K562 (cell line): ENCODE measurements at regions not wholly inside any gene's neighbourhood (a gene's known extent, or its start where the extent isn't known, plus 50 kb on each side); places are given as distances from the start of the nearest gene placed in this dataset.

Experiments
- ATAC-seq: fragments of 200-7000 bp; cut with Tn5 transposase; 3 replicates; pipeline ENCODE4 v1.9.1; 2020; ENCODE audit warnings: moderate library complexity
- BruUV-seq: library from RNA; stranded (reverse); fragments of 400-500 nt; replicated peaks from 2 replicates; lab custom pipeline; 2021; lab: Mats Ljungman, UMichigan
- CTCF ChIA-PET: fragments of 300-600 bp; formaldehyde crosslinking; extraction: SDS; loops from one replicate; lab custom pipeline; 2021; ENCODE audit warnings: low intra/inter-chr PET ratio; lab: Yijun Ruan, JAX
- POLR2A ChIA-PET: fragments of 300-600, 350-650 bp; sonication (Branson Sonifier 250); formaldehyde crosslinking; extraction: SDS; loops from one replicate; lab custom pipeline; 2021; ENCODE audit warnings: antibody characterized with exemption, inconsistent platforms; lab: Yijun Ruan, JAX
- DNase-seq, 4 experiments: peaks; one replicate each; pipeline versions ENCODE4 v3.0.0 to v3.0.0-alpha.2; 2011 to 2018; ENCODE audit warnings: low spot score in 3 of 4, mixed read lengths in 3 of 4; ENCODE audit errors: extremely low read depth in 1 of 4
- FAIRE-seq: peaks from 2 replicates; lab custom pipeline; 2011; peaks lifted over from hg19 to GRCh38; lab: Jason Lieb, UNC
- H2AFZ ChIP-seq: 2 replicates; pipeline ENCODE4 v1.6.0; 2011; ENCODE audit warnings: low read depth, low read length, control low read depth, inconsistent platforms
- H3K27ac ChIP-seq: fragments of 200-600 bp; 3 replicates; pipeline ENCODE4 v1.8.0; 2011; ENCODE audit warnings: low read depth, mild to moderate bottlenecking, control low read depth, inconsistent platforms, low read length, moderate library complexity, mixed read lengths; ENCODE audit errors: extremely low read depth
- H3K27me3 ChIP-seq, 2 experiments: fragments of 300-600 bp in 1 of 2; 2 replicates in 1 of 2; 3 replicates in 1 of 2; pipeline versions ENCODE4 v1.6.0 to v1.8.0; 2011; ENCODE audit warnings: inconsistent platforms in 2 of 2, low read length in 2 of 2, mild to moderate bottlenecking in 1 of 2, mixed read lengths in 1 of 2, moderate library complexity in 1 of 2; ENCODE audit not compliant: control insufficient read depth in 2 of 2, insufficient read depth in 2 of 2
- H3K36me3 ChIP-seq: fragments of 300-600 bp; 3 replicates; pipeline ENCODE4 v1.8.0; 2011; ENCODE audit warnings: mild to moderate bottlenecking, low read length, inconsistent platforms; ENCODE audit not compliant: control insufficient read depth, insufficient read depth
- H3K4me1 ChIP-seq, 2 experiments: fragments of 200-600 bp in 1 of 2; replicated peaks in 1 of 2; 2 replicates in 1 of 2; 3 replicates in 1 of 2; pipeline versions ENCODE4 v1.5.1 to v1.8.0; 2011; ENCODE audit warnings: inconsistent platforms in 2 of 2, low read length in 2 of 2, mild to moderate bottlenecking in 1 of 2, mixed read lengths in 1 of 2, moderate library complexity in 1 of 2; ENCODE audit not compliant: control insufficient read depth in 2 of 2, insufficient read depth in 2 of 2
- H3K4me2 ChIP-seq: 2 replicates; pipeline ENCODE4 v1.6.1; 2011; ENCODE audit warnings: low read length, control low read depth, inconsistent platforms, mixed read lengths; ENCODE audit not compliant: insufficient read depth
- H3K4me3 ChIP-seq: fragments of 200-600 bp; sonication (generic), shearing (Covaris generic); 2 replicates; pipeline ENCODE4 v1.5.1; 2016; ENCODE audit warnings: control low read depth, inconsistent platforms
- H3K79me2 ChIP-seq: fragments of 200-600 bp; 3 replicates; pipeline ENCODE4 v1.8.0; 2011; ENCODE audit warnings: low read length, inconsistent platforms; ENCODE audit not compliant: control insufficient read depth, insufficient read depth
- H3K9ac ChIP-seq, 2 experiments: 2 replicates each; pipeline versions ENCODE4 v1.6.0 to v1.6.1; 2011; ENCODE audit warnings: low read depth in 2 of 2, low read length in 2 of 2, control low read depth in 1 of 2, inconsistent platforms in 1 of 2, mild to moderate bottlenecking in 1 of 2, mixed read lengths in 1 of 2; ENCODE audit not compliant: insufficient read depth in 1 of 2
- H3K9me1 ChIP-seq: one replicate; pipeline ENCODE4 v1.6.0; 2011; ENCODE audit warnings: inconsistent platforms, mild to moderate bottlenecking, low read length, moderate library complexity; ENCODE audit not compliant: control insufficient read depth, insufficient read depth
- H3K9me3 ChIP-seq: replicated peaks from 2 replicates; pipeline ENCODE4 v1.5.1; 2011; ENCODE audit warnings: low read depth, low read length, inconsistent platforms; ENCODE audit not compliant: control insufficient read depth, insufficient read depth
- H4K20me1 ChIP-seq: replicated peaks from 2 replicates; pipeline ENCODE4 v1.6.1; 2011; ENCODE audit warnings: low read length, inconsistent platforms, mixed read lengths; ENCODE audit not compliant: control insufficient read depth, insufficient read depth
- CBFA2T2 ChIP-seq: fragments of 450-650 bp; conservative IDR thresholded peaks from 2 replicates; pipeline ENCODE4 v1.6.1; 2017; ENCODE audit warnings: mild to moderate bottlenecking
- FOXO4 ChIP-seq: fragments of 450-650 bp; formaldehyde crosslinking; IDR thresholded peaks from 2 replicates; pipeline ENCODE4 v1.4.0; 2020; ENCODE audit warnings: mild to moderate bottlenecking, moderate library complexity
- HES1 ChIP-seq: fragments of 450-650 bp; IDR thresholded peaks from 2 replicates; pipeline ENCODE4 v1.6.1; 2016; ENCODE audit warnings: low read depth, mild to moderate bottlenecking, moderate library complexity
- SIN3B ChIP-seq: fragments of 450-650 bp; IDR thresholded peaks from 2 replicates; pipeline ENCODE4 v1.6.1; 2017; ENCODE audit warnings: low read depth, mild to moderate bottlenecking, moderate library complexity
- TCF7 ChIP-seq: sonication (generic); IDR thresholded peaks from 2 replicates; pipeline ENCODE4 v1.6.1; 2016; ENCODE audit warnings: antibody characterized with exemption, borderline replicate concordance
- TCFL5 ChIP-seq: fragments of 250-450 bp; sonication (Bioruptor Pico); conservative IDR thresholded peaks from 2 replicates; pipeline ENCODE4 v1.6.1; 2021; ENCODE audit warnings: mild to moderate bottlenecking, moderate library complexity, matching md5 sums
- WHSC1 ChIP-seq: IDR thresholded peaks from one replicate; pipeline ENCODE4 v1.6.1; 2012; ENCODE audit warnings: low read length, control low read depth, inconsistent platforms
- ZNF232 ChIP-seq: sonication (generic); formaldehyde crosslinking; IDR thresholded peaks from 2 replicates; pipeline ENCODE4 v1.8.0; 2022; ENCODE audit warnings: mild to moderate bottlenecking, missing genetic modification reagents
- ZNF778 ChIP-seq: fragments of 450-650 bp; formaldehyde crosslinking; IDR thresholded peaks from 2 replicates; pipeline ENCODE4 v1.4.0; 2020; ENCODE audit warnings: mild to moderate bottlenecking, moderate library complexity
- WGBS: fragments of 100-300 bp; shearing (Covaris generic); methylation state at CpG from one replicate; pipeline ENCODE4 v1.1.6; 2016; ENCODE audit warnings: low coverage, mixed read lengths; ENCODE audit not compliant: insufficient coverage; ENCODE audit errors: missing lambda C conversion rate; 5-methylcytosine and 5-hydroxymethylcytosine counted together
- in situ Hi-C: fragments of 300-500 bp; cut with MboI; formaldehyde crosslinking; loops from 4 replicates; pipeline ENCODE4 v1.15.0; 2018; ENCODE audit warnings: inconsistent platforms, mixed read lengths
- intact Hi-C: fragments of 100-400 bp; cut with micrococcal nuclease; formaldehyde crosslinking; loops from 2 replicates; pipeline ENCODE4 v1.14.2; 2022

- intact Hi-C loops (no loop called here), in situ Hi-C loops (no loop called here)
- H3K4me1 ChIP-seq = no peaks in the 10 kb centered on the region
- no peak overlapping the region for H2AFZ ChIP-seq
- no peak overlapping the region for H3K4me2 ChIP-seq
- DNase-seq = no peak
- no peaks in the 10 kb centered on the region for H3K36me3 ChIP-seq
- POLR2A ChIA-PET = no interaction called here
- no peaks in the 10 kb centered on the region for H3K9me1 ChIP-seq
- WGBS = 0% methylated on average over 1 of the region's 1 CpG
- no peak overlapping the region for H3K4me3 ChIP-seq
- no peaks in the 10 kb centered on the region for H3K79me2 ChIP-seq
- no TSS peak for BruUV-seq
- no peak overlapping the region for H3K9ac ChIP-seq
- no peak overlapping the region for H3K27ac ChIP-seq
- CTCF ChIA-PET = no interaction called here
- TF ChIP-seq TCFL5 (CRISPR knock-in tag) (no peak), SIN3B (no peak), WHSC1 (no peak), HES1 (no peak), CBFA2T2 (no peak), ZNF232 (CRISPR knock-in tag) (no peak), ZNF778 (CRISPR knock-in tag) (no peak), TCF7 (no peak), FOXO4 (CRISPR knock-in tag) (no peak)
- TF ChIP-seq, all 486 proteins: peak for 0
- H4K20me1 ChIP-seq = no peaks in the 10 kb centered on the region
- FAIRE-seq = no peak
- H3K9me3 ChIP-seq = 0 out of 2 replicates have a peak, but pooled peaks cover 2% of the 10 kb centered on the region
- no peak for ATAC-seq
- H3K27me3 ChIP-seq = no peaks in the 10 kb centered on the region
Observed at GRCh38 chr3:19596408-19596807, 337.6 kb downstream of the EFHB start.
